GM19240 (cell line): ENCODE measurements at regions not wholly inside any gene's neighbourhood (a gene's known extent, or its start where the extent isn't known, plus 50 kb on each side); places are given as distances from the start of the nearest gene placed in this dataset.
"Not testable (repeated sequence)": the region's sequence is repeated elsewhere in the genome, so short reads cannot be mapped to it uniquely, and the experiment has no call there.

Experiments
- DNase-seq: peaks from one replicate; pipeline ENCODE4 v3.0.0; 2011; ENCODE audit warnings: low spot score; ENCODE audit not compliant: insufficient read length

GRCh38 chrX:73961867-73962266 is 109.4 kb upstream of the XIST start:
- not testable (repeated sequence) for DNase-seq

GRCh38 chrX:73944563-73944908 is 92.0 kb upstream of the XIST start:
- DNase-seq = no peak

GRCh38 chrX:73943693-73944562 is 91.4 kb upstream of the XIST start:
- peak; percentile 71 for DNase-seq

- DNase-seq = no peak
Measured at GRCh38 chrX:73940893-73941470, 88.5 kb upstream of the XIST start.

- not testable (repeated sequence) for DNase-seq
Measured at GRCh38 chrX:73937843-73938242, 85.3 kb upstream of the XIST start.

- DNase-seq = no peak
Measured at GRCh38 chrX:73932522-73932921, 80.0 kb upstream of the XIST start.

- DNase-seq = no peak
Measured at GRCh38 chrX:73930300-73930699, 77.8 kb upstream of the XIST start.

- DNase-seq = no peak
Measured at GRCh38 chrX:73922856-73923455, 70.4 kb upstream of the XIST start.

- no peak for DNase-seq
Measured at GRCh38 chrX:73916931-73917667, 64.6 kb upstream of the XIST start.

- DNase-seq = no peak
Measured at GRCh38 chrX:73916489-73916888, 64.0 kb upstream of the XIST start.

- DNase-seq = not testable (repeated sequence)
Measured at GRCh38 chrX:73914792-73915191, 62.3 kb upstream of the XIST start.

GRCh38 chrX:73913580-73913979 is 61.1 kb upstream of the XIST start:
- no peak for DNase-seq

- not testable (repeated sequence) for DNase-seq
Measured at GRCh38 chrX:73911946-73912345, 59.4 kb upstream of the XIST start.

GRCh38 chrX:73905749-73906374 is 53.3 kb upstream of the XIST start:
- DNase-seq = not testable (repeated sequence)

- DNase-seq = no peak
Measured at GRCh38 chrX:73903941-73904340, 51.4 kb upstream of the XIST start.
